Activated naive CD8-positive, alpha-beta T cell treated with anti-CD3 and anti-CD28 coated beads, Interleukin-2, amount 50 U/mL, for 24 hours (primary cell): ENCODE measurements at regions not wholly inside any gene's neighbourhood (a gene's known extent, or its start where the extent isn't known, plus 50 kb on each side); places are given as distances from the start of the nearest gene placed in this dataset.

Experiments used
- ATAC-seq: fragments of 150-1000 bp; cut with Tn5 transposase; one replicate; pipeline ENCODE4 v1.10.0; 2021
- DNase-seq: peaks from one replicate; pipeline ENCODE4 v3.0.0; 2021
- H3K27ac Mint-ChIP-seq: one replicate; pipeline ENCODE4 v1.8.0; 2021; ENCODE audit warnings: mild to moderate bottlenecking, mixed read lengths
- H3K27me3 Mint-ChIP-seq: one replicate; pipeline ENCODE4 v1.8.0; 2021; ENCODE audit warnings: mixed read lengths
- H3K36me3 Mint-ChIP-seq: one replicate; pipeline ENCODE4 v1.8.0; 2021; ENCODE audit warnings: low read depth, mixed read lengths
- H3K4me1 Mint-ChIP-seq: one replicate; pipeline ENCODE4 v1.8.0; 2021; ENCODE audit warnings: mixed read lengths
- H3K4me3 Mint-ChIP-seq: one replicate; pipeline ENCODE4 v1.8.0; 2021; ENCODE audit warnings: mild to moderate bottlenecking, moderate library complexity, mixed read lengths
- H3K9me3 Mint-ChIP-seq: one replicate; pipeline ENCODE4 v1.8.0; 2021; ENCODE audit warnings: mixed read lengths

DNA sequence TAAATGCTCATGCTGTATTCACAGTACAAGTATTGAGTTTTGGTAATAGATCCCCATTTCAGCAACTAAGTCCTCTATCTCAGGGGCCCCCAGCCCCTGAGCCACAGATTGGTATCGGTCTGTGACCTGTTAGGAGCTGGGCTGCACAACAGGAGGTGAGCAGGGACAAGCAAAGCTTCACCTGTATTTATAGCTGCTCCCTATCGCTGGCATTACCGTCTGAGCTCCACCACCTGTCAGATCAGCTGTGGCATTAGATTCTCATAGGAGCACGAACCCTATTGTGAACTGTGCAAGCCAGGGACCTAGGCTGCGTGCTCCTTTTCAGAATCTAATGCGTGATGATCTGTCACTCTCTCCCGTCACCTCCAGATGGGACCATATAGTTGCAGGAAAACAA lies 262.8 kb upstream of the UBE2E2 start:
- Mint-ChIP-seq H3K27ac (no peak overlapping the region), H3K4me1 (no peaks in the 10 kb centered on the region), H3K36me3 (no peaks in the 10 kb centered on the region), H3K9me3 (peaks cover 2% of the 10 kb centered on the region), H3K4me3 (no peak overlapping the region), H3K27me3 (no peaks in the 10 kb centered on the region)
- DNase-seq = no peak
- ATAC-seq = no peak

- no peaks in the 10 kb centered on the region for H3K4me1 Mint-ChIP-seq
- no peak for ATAC-seq
- H3K36me3 Mint-ChIP-seq = no peaks in the 10 kb centered on the region
- H3K27me3 Mint-ChIP-seq = no peaks in the 10 kb centered on the region
- peaks cover 4% of the 10 kb centered on the region for H3K9me3 Mint-ChIP-seq
- no peak overlapping the region for H3K27ac Mint-ChIP-seq
- no peak overlapping the region for H3K4me3 Mint-ChIP-seq
- no peak for DNase-seq
Observed at GRCh38 chr3:22942981-22943380, 260.1 kb upstream of the UBE2E2 start.

- no peaks in the 10 kb centered on the region for H3K36me3 Mint-ChIP-seq
- DNase-seq (no peak), ATAC-seq (no peak)
- no peak overlapping the region for H3K27ac Mint-ChIP-seq
- H3K9me3 Mint-ChIP-seq = peaks cover 12% of the 10 kb centered on the region
- H3K4me1 Mint-ChIP-seq = no peaks in the 10 kb centered on the region
- no peak overlapping the region for H3K4me3 Mint-ChIP-seq
- no peaks in the 10 kb centered on the region for H3K27me3 Mint-ChIP-seq
Observed at GRCh38 chr3:22947851-22948250, 255.3 kb upstream of the UBE2E2 start.

- ATAC-seq (no peak), DNase-seq (no peak)
- Mint-ChIP-seq H3K4me1 (no peaks in the 10 kb centered on the region), H3K36me3 (no peaks in the 10 kb centered on the region), H3K27me3 (no peaks in the 10 kb centered on the region), H3K9me3 (peaks cover 8% of the 10 kb centered on the region), H3K27ac (no peak overlapping the region), H3K4me3 (no peak overlapping the region)
Observed at GRCh38 chr3:22951910-22952309, 251.2 kb upstream of the UBE2E2 start.

GRCh38 chr3:22952860-22953259 lies 250.3 kb upstream of the UBE2E2 start:
- Mint-ChIP-seq H3K27ac (no peak overlapping the region), H3K9me3 (peaks cover 8% of the 10 kb centered on the region), H3K27me3 (no peaks in the 10 kb centered on the region), H3K4me1 (no peaks in the 10 kb centered on the region), H3K4me3 (no peak overlapping the region), H3K36me3 (no peaks in the 10 kb centered on the region)
- DNase-seq = no peak
- ATAC-seq = no peak

DNA sequence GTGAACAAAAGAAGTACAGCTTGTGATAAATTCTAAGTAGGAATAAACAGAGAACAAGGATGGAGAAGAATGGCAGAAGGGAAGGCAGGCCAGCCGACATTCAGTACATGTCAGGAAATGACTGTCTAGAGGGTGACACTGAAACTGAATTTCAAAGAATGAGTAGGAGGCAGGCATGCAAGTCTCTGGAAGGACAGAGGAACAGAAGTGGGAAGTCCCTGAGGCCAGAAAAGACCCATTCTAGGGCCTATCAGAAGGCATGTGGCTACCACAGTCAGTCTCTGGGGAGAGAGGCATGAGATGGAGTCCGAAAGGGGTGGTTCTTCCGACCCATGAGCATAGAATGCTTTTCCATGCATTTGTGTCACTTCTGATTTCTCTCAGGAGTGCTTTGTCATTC lies 243.5 kb upstream of the UBE2E2 start:
- Mint-ChIP-seq H3K27ac (no peak overlapping the region), H3K4me1 (peaks cover 9% of the 10 kb centered on the region), H3K9me3 (no peaks in the 10 kb centered on the region), H3K4me3 (no peak overlapping the region), H3K27me3 (no peaks in the 10 kb centered on the region), H3K36me3 (no peaks in the 10 kb centered on the region)
- no peak for DNase-seq
- ATAC-seq = peak; percentile 68

DNA sequence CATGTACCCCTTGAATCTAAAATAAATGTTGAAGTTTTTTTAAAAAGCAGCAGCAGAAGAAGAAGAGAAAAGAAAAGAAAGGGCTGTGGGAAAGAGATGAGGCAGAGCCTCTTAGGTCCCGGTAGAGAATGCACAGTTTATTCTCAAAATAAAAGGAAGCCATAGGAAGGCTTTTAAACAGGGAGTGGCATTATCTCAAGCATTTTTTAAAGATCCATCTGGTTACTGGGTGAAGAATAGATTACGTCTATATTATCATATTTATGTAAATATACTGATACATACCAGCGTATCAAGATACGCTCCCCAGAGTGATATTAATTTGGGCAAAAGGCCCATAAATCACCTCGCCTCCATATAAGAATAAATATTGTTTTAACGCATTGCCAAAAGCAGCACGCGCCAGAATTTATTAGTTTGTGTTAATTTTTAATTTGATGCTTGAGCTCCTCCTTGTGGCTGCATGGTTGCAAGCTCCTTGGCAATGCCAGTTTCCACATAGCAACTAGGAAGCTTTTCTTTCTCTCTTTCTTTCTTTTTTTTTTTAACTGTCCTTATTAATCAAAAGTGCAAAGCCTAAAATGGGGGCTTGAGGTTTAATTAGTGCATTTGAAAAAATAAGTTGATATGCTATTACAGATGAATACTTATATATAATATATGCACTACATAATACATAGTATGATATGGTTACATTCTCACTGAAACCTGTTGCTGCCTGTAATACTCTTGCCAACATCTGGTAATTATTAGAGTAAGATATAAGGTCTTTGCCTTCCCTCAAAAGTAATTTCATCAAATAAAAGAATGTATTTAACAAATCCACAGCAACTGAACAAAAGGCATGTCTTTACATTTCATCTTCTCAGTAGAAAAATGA lies 242.8 kb upstream of the UBE2E2 start:
- peak; percentile 7 for DNase-seq
- peaks cover 9% of the 10 kb centered on the region for H3K4me1 Mint-ChIP-seq
- no peaks in the 10 kb centered on the region for H3K36me3 Mint-ChIP-seq
- H3K27me3 Mint-ChIP-seq = no peaks in the 10 kb centered on the region
- H3K4me3 Mint-ChIP-seq = no peak overlapping the region
- no peak for ATAC-seq
- no peaks in the 10 kb centered on the region for H3K9me3 Mint-ChIP-seq
- no peak overlapping the region for H3K27ac Mint-ChIP-seq

DNA sequence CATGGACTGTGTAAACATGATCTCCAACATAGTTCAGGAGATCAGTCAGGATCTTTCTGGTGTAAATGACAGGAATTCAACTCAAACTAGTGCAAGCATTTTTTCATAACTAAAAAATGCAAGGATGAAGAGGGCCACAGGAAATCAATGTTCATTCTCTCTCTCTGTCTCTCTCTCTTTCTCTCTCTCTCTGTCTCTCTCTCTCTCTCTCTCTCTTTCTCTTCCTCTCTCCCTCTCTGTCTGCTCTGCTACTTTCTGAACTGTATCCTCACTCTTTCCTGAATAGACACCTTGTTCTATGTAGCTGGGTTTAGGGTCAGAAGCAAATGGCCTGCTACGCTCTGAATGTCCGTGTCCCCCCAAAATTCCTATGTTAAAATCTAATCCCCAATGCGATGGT lies 240.9 kb upstream of the UBE2E2 start:
- Mint-ChIP-seq H3K4me1 (peaks cover 9% of the 10 kb centered on the region), H3K9me3 (no peaks in the 10 kb centered on the region), H3K36me3 (no peaks in the 10 kb centered on the region), H3K27ac (no peak overlapping the region), H3K27me3 (no peaks in the 10 kb centered on the region), H3K4me3 (no peak overlapping the region)
- ATAC-seq (no peak), DNase-seq (no peak)

DNA sequence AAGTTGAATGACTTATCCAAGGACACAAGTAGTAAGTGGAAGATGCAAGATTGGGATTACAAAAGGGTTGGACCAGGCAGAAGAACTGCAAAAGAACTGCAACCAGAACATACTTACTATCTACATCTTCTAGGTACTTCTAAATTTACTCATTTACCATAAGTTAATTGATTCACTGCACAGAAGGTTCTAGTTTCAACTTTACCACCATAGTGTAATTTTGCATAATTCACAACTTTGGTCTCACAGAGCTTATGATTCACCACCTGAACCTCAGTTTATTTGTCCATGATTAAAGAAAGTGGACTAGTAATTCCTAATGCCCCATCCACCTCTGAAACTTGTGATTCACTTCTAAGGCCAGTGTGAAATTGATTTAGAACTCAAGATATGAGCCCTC lies 236.8 kb upstream of the UBE2E2 start:
- Mint-ChIP-seq H3K4me3 (no peak overlapping the region), H3K36me3 (no peaks in the 10 kb centered on the region), H3K9me3 (peaks cover 3% of the 10 kb centered on the region), H3K4me1 (no peaks in the 10 kb centered on the region), H3K27ac (no peak overlapping the region), H3K27me3 (no peaks in the 10 kb centered on the region)
- ATAC-seq (no peak), DNase-seq (no peak)

DNA sequence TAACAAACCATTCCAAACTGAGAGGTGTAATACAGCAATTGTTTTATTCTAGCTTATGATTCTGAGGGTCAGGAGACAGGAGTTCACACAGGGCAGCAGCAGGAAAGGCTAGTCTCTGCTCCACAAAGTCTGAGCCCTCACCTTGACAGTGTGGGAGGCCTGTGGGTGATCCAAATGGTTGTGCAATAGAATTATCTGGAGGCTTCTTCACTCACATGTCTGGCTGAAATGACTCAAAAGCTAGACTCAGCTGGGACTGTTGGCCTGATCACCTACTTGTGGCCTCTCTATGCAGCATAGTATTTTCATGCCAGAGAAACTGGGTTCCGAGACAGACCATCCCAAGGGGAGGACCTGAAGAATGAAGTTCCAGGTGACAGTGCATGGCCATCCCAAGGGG lies 233.9 kb upstream of the UBE2E2 start:
- DNase-seq = no peak
- Mint-ChIP-seq H3K4me3 (no peak overlapping the region), H3K27me3 (no peaks in the 10 kb centered on the region), H3K4me1 (no peaks in the 10 kb centered on the region), H3K9me3 (peaks cover 3% of the 10 kb centered on the region), H3K27ac (no peak overlapping the region), H3K36me3 (no peaks in the 10 kb centered on the region)
- ATAC-seq = no peak

DNA sequence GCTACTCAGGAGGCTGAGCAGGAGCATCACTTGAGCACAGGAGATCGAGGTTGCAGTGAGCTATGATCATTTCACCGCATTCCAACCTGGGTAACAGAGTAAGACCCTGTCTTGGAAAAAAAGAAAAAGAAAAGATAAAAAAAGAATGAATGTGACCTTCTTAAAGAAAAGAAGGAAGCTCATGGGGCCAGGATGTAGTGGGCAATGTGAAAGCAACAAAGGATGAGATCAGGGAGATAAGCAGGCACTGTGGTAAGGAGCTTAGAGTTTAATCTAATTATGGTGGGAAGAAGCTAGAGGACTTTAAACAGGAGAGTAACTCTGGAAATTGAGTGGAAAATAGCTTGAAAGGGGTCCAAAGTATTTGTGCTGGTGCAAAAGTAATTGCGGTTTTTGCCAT lies 231.6 kb upstream of the UBE2E2 start:
- Mint-ChIP-seq H3K9me3 (peaks cover 3% of the 10 kb centered on the region), H3K4me3 (no peak overlapping the region), H3K4me1 (no peaks in the 10 kb centered on the region), H3K27me3 (no peaks in the 10 kb centered on the region), H3K36me3 (no peaks in the 10 kb centered on the region), H3K27ac (no peak overlapping the region)
- DNase-seq (no peak), ATAC-seq (no peak)

DNA sequence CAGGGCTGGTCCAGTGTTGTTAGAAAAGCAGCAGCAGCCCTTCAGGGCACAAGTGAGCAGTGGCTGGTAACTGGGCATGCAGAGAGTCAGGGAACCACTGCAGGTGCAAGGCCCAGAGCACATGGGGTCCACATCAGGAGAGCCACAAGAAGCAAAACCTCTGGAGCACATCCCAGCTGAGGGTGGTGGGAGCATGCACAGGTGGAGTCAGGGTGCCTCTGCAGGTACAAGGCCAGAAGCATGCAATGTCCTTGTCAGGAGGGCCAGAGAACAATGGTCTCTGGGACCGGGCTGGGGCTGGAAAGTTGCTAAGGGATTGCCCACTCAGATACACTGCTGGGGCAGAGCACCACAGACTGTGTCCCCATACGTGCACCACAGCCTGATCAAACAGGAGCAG lies 226.1 kb upstream of the UBE2E2 start:
- DNase-seq (no peak), ATAC-seq (no peak)
- Mint-ChIP-seq H3K4me3 (no peak overlapping the region), H3K9me3 (no peaks in the 10 kb centered on the region), H3K4me1 (no peaks in the 10 kb centered on the region), H3K27me3 (no peaks in the 10 kb centered on the region), H3K36me3 (no peaks in the 10 kb centered on the region), H3K27ac (no peak overlapping the region)

DNA sequence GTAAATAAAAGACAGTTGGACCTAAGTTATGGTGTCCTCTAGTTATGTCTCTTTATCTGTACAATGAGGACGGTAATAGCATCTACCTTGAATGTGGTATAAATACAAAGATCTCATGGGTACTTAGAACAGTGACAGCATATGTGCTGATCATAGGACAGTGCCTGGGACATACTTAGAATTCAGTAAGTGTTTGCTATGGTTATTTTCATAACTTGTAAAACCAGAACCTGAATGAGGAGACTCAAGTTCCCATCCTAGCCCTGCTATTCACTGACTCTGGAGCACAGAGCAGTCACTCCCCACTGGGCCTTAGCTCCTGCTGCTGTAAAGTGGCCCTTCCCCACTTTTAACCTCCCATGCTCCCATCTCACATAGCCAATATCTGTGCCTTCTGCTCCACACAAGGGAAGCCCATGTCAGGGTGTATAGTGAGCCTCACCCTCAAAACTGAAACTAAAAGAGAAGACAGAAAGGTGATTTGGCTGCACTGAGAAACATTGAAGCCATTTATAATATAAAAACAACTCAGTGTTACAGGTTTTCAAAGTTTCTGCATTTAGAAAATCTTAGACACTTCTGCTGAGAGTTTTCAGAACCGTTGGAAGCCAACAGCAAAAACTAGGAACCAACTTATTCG lies 225.4 kb upstream of the UBE2E2 start:
- H3K27ac Mint-ChIP-seq = no peak overlapping the region
- H3K36me3 Mint-ChIP-seq = no peaks in the 10 kb centered on the region
- no peaks in the 10 kb centered on the region for H3K4me1 Mint-ChIP-seq
- no peak for DNase-seq
- no peaks in the 10 kb centered on the region for H3K27me3 Mint-ChIP-seq
- no peak for ATAC-seq
- no peaks in the 10 kb centered on the region for H3K9me3 Mint-ChIP-seq
- H3K4me3 Mint-ChIP-seq = no peak overlapping the region

DNA sequence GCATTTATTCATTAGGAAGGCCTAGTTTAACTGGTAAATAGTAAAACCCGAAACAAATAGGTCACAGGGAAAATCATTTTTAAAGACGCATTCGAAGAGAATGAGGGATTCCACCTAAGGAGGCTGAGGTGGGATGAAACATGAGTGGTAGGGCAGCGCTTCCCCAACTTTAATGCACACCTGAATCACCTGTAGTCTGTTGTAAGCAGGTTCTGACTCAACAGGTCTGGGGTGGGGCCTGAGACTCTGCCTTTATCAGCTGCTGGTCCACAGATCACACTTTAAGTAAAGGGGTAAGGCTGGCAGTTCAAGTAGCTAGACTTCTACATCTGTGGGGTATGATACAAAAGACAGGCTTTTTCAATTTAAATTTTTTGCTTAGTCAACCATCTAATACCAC lies 223.5 kb upstream of the UBE2E2 start:
- Mint-ChIP-seq H3K9me3 (no peaks in the 10 kb centered on the region), H3K27ac (no peak overlapping the region), H3K27me3 (no peaks in the 10 kb centered on the region), H3K36me3 (no peaks in the 10 kb centered on the region), H3K4me3 (no peak overlapping the region), H3K4me1 (no peaks in the 10 kb centered on the region)
- no peak for DNase-seq
- no peak for ATAC-seq

DNA sequence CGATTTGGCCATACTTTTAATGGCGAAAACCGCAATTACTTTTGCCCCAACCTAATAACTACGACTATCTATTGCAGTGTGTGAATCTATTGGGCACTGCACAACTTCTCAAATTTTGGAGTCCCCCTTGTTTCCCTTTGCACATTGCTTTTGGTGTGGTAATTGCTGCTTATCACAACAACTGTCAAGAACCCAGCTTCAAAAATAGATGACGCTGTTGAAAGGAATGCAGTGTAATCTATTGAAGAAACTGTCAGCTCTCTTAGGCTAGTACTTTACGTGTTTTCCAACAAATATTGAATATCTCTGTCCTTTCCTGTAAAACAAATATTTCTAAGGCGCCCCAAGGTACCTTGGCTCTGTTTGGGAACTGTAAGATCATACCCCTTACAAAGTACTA lies 222.8 kb upstream of the UBE2E2 start:
- H3K9me3 Mint-ChIP-seq = no peaks in the 10 kb centered on the region
- H3K36me3 Mint-ChIP-seq = no peaks in the 10 kb centered on the region
- ATAC-seq (no peak), DNase-seq (no peak)
- H3K4me1 Mint-ChIP-seq = no peaks in the 10 kb centered on the region
- no peak overlapping the region for H3K27ac Mint-ChIP-seq
- no peak overlapping the region for H3K4me3 Mint-ChIP-seq
- H3K27me3 Mint-ChIP-seq = no peaks in the 10 kb centered on the region
